H1 (cell line): ENCODE measurements at regions not wholly inside any gene's neighbourhood (a gene's known extent, or its start where the extent isn't known, plus 50 kb on each side); places are given as distances from the start of the nearest gene placed in this dataset.

Experiments
- CTCF ChIA-PET: fragments of 300-600 bp; sonication (Branson Sonifier 250); formaldehyde crosslinking; loops from one replicate; lab custom pipeline; 2021; ENCODE audit not compliant: partially characterized antibody; lab: Charles Lee
- POLR2A ChIA-PET: fragments of 300-600 bp; sonication (Branson Sonifier 250); formaldehyde crosslinking; loops from one replicate; lab custom pipeline; 2021; ENCODE audit warnings: inconsistent platforms; ENCODE audit not compliant: partially characterized antibody; lab: Charles Lee
- DNase-seq, 2 experiments: peaks; one replicate each; pipeline versions ENCODE4 v3.0.0 to v3.0.0-alpha.2; 2010 to 2022; ENCODE audit warnings: low spot score in 2 of 2, low read depth in 1 of 2, mixed read lengths in 1 of 2
- FAIRE-seq: peaks from 2 replicates; lab custom pipeline; 2011; peaks lifted over from hg19 to GRCh38; lab: Jason Lieb, UNC
- H2AFZ ChIP-seq: 2 replicates; pipeline ENCODE4 v1.8.1; 2012; ENCODE audit warnings: low read length, inconsistent platforms
- H2AK5ac ChIP-seq: 2 replicates; pipeline ENCODE4 v1.6.1; 2013; ENCODE audit warnings: low read depth, low read length
- H2BK120ac ChIP-seq: replicated peaks from 2 replicates; pipeline ENCODE3; 2013; ENCODE audit warnings: low read depth, low read length, inconsistent platforms
- H2BK12ac ChIP-seq: 2 replicates; pipeline ENCODE4 v1.6.1; 2013; ENCODE audit warnings: low read depth, low read length
- H2BK15ac ChIP-seq: 2 replicates; pipeline ENCODE4 v1.6.1; 2013; ENCODE audit warnings: low read length
- H2BK20ac ChIP-seq: 2 replicates; pipeline ENCODE4 v1.6.1; 2013; ENCODE audit warnings: low read length
- H2BK5ac ChIP-seq: 2 replicates; pipeline ENCODE4 v1.6.1; 2013; ENCODE audit warnings: low read depth, low read length
- H3K14ac ChIP-seq: 2 replicates; pipeline ENCODE4 v1.6.1; 2013; ENCODE audit warnings: inconsistent platforms; ENCODE audit not compliant: insufficient read length
- H3K18ac ChIP-seq: 2 replicates; pipeline ENCODE4 v1.6.1; 2013; ENCODE audit warnings: low read length; ENCODE audit errors: extremely low read depth
- H3K23ac ChIP-seq: 2 replicates; pipeline ENCODE4 v1.6.1; 2013; ENCODE audit warnings: inconsistent platforms; ENCODE audit not compliant: insufficient read length
- H3K23me2 ChIP-seq: 2 replicates; pipeline ENCODE4 v1.6.1; 2013; ENCODE audit warnings: low read depth, low read length
- H3K27ac ChIP-seq: 2 replicates; pipeline ENCODE4 v1.6.1; 2011; ENCODE audit warnings: low read depth, low read length, inconsistent platforms
- H3K27me3 ChIP-seq, 4 experiments: replicated peaks in 1 of 4; 1 replicate in 1 of 4; 2 replicates in 3 of 4; pipeline versions ENCODE4 v1.6.1 to v1.8.1; 2011 to 2013; ENCODE audit warnings: low read length in 3 of 4, mild to moderate bottlenecking in 3 of 4, inconsistent platforms in 2 of 4, mixed read lengths in 2 of 4, moderate library complexity in 1 of 4; ENCODE audit not compliant: control insufficient read depth in 3 of 4, insufficient read depth in 3 of 4; ENCODE audit errors: extremely low read depth in 1 of 4
- H3K36me3 ChIP-seq, 4 experiments: 2 replicates each; pipeline versions ENCODE4 v1.6.1 to v1.8.1; 2011 to 2013; ENCODE audit warnings: mild to moderate bottlenecking in 4 of 4, low read length in 3 of 4, moderate library complexity in 2 of 4, control low read depth in 1 of 4, inconsistent platforms in 1 of 4; ENCODE audit not compliant: insufficient read depth in 4 of 4, control insufficient read depth in 2 of 4
- H3K4ac ChIP-seq: replicated peaks from 2 replicates; pipeline ENCODE3; 2013; ENCODE audit warnings: low read length, low read depth, mixed read lengths, inconsistent platforms; ENCODE audit not compliant: insufficient read length
- H3K4me1 ChIP-seq, 4 experiments: replicated peaks in 1 of 4; 1 replicate in 1 of 4; 2 replicates in 3 of 4; pipeline versions ENCODE4 v1.6.1 to v1.8.1; 2011 to 2013; ENCODE audit warnings: low read length in 3 of 4, inconsistent platforms in 2 of 4, mixed read lengths in 1 of 4; ENCODE audit not compliant: insufficient read depth in 4 of 4, control insufficient read depth in 3 of 4
- H3K4me2 ChIP-seq, 2 experiments: 2 replicates each; pipeline versions ENCODE4 v1.6.1 to v1.8.1; 2011 to 2013; ENCODE audit warnings: low read depth in 2 of 2, low read length in 2 of 2, control low read depth in 1 of 2, inconsistent platforms in 1 of 2, mild to moderate bottlenecking in 1 of 2; ENCODE audit not compliant: insufficient read depth in 1 of 2
- H3K4me3 ChIP-seq, 4 experiments: fragments of 200-600, 300-600 bp in 1 of 4; sonication (generic), shearing (Covaris generic), sonication (Bioruptor Twin) in 1 of 4; 2 replicates each; pipeline versions ENCODE4 v1.5.1 to v1.8.1; 2011 to 2016; ENCODE audit warnings: low read length in 4 of 4, low read depth in 3 of 4, control low read depth in 2 of 4, inconsistent platforms in 2 of 4, mild to moderate bottlenecking in 2 of 4, mixed read lengths in 1 of 4, moderate library complexity in 1 of 4; ENCODE audit not compliant: insufficient read depth in 2 of 4; ENCODE audit errors: extremely low read depth in 1 of 4
- H3K56ac ChIP-seq: replicated peaks from 2 replicates; pipeline ENCODE3; 2013; ENCODE audit warnings: low read depth, mild to moderate bottlenecking, mixed read lengths, low read length, inconsistent platforms; ENCODE audit not compliant: insufficient read length
- H3K79me1 ChIP-seq: 2 replicates; pipeline ENCODE4 v1.6.1; 2013; ENCODE audit warnings: low read depth, low read length, control low read depth
- H3K79me2 ChIP-seq, 2 experiments: 2 replicates each; pipeline versions ENCODE4 v1.6.1 to v1.8.1; 2012 to 2013; ENCODE audit warnings: low read length in 2 of 2, mild to moderate bottlenecking in 2 of 2, inconsistent platforms in 1 of 2; ENCODE audit not compliant: insufficient read depth in 2 of 2, control insufficient read depth in 1 of 2
- H3K9ac ChIP-seq, 4 experiments: replicated peaks in 1 of 4; 1 replicate in 1 of 4; 2 replicates in 3 of 4; pipeline versions ENCODE4 v1.6.1 to v1.8.1; 2011 to 2013; ENCODE audit warnings: low read depth in 3 of 4, low read length in 3 of 4, control low read depth in 2 of 4, mild to moderate bottlenecking in 2 of 4, moderate library complexity in 2 of 4, inconsistent platforms in 1 of 4; ENCODE audit errors: extremely low read depth in 1 of 4
- H3K9me3 ChIP-seq, 2 experiments: 2 replicates each; pipeline versions ENCODE4 v1.6.1 to v1.8.1; 2012 to 2013; ENCODE audit warnings: mild to moderate bottlenecking in 2 of 2, moderate library complexity in 2 of 2, control low read depth in 1 of 2, inconsistent platforms in 1 of 2, low read depth in 1 of 2, low read length in 1 of 2, mixed read lengths in 1 of 2; ENCODE audit not compliant: insufficient read depth in 2 of 2
- H4K20me1 ChIP-seq, 2 experiments: replicated peaks in 1 of 2; 2 replicates each; pipeline versions ENCODE3 to v1.8.1; 2011 to 2013; ENCODE audit warnings: inconsistent platforms in 2 of 2, low read length in 2 of 2, mild to moderate bottlenecking in 1 of 2; ENCODE audit not compliant: insufficient read depth in 2 of 2, control insufficient read depth in 1 of 2
- H4K5ac ChIP-seq: 2 replicates; pipeline ENCODE4 v1.6.1; 2013; ENCODE audit warnings: low read length, low read depth, mixed read lengths, inconsistent platforms; ENCODE audit not compliant: insufficient read length
- H4K8ac ChIP-seq: 2 replicates; pipeline ENCODE4 v1.8.0; 2013; ENCODE audit warnings: mild to moderate bottlenecking, moderate library complexity, low read length, inconsistent platforms; ENCODE audit not compliant: insufficient read depth; ENCODE audit errors: extremely low read depth
- H4K91ac ChIP-seq: replicated peaks from 2 replicates; pipeline ENCODE3; 2013; ENCODE audit warnings: low read length, mixed read lengths, inconsistent platforms; ENCODE audit not compliant: insufficient read length
- HDAC2 ChIP-seq, 2 experiments: fragments of 300-600 bp in 1 of 2; sonication (generic) in 1 of 2; IDR thresholded peaks; 2 replicates each; pipeline ENCODE4 v1.6.1; 2011 to 2012; ENCODE audit warnings: low read depth in 2 of 2, low read length in 2 of 2, mild to moderate bottlenecking in 2 of 2, moderate library complexity in 2 of 2, borderline replicate concordance in 1 of 2, inconsistent platforms in 1 of 2
- JUN ChIP-seq: IDR thresholded peaks from 2 replicates; pipeline ENCODE4 v1.6.1; 2011; ENCODE audit warnings: low read depth, mild to moderate bottlenecking, improper control_type of control experiment, low read length
- WGBS, 2 experiments: shearing (Covaris generic) in 1 of 2; methylation state at CpG; one replicate each; pipeline versions ENCODE4 v1.1.6 to v1.1.7; 2013 to 2015; ENCODE audit warnings: low lambda C conversion rate in 2 of 2, mixed read lengths in 2 of 2, inconsistent platforms in 1 of 2, low coverage in 1 of 2, missing lambda C conversion rate in 1 of 2; ENCODE audit not compliant: insufficient replicate concordance in 2 of 2, insufficient coverage in 1 of 2, insufficient read length in 1 of 2; ENCODE audit errors: extremely low coverage in 1 of 2, missing lambda C conversion rate in 1 of 2; 5-methylcytosine and 5-hydroxymethylcytosine counted together

DNA sequence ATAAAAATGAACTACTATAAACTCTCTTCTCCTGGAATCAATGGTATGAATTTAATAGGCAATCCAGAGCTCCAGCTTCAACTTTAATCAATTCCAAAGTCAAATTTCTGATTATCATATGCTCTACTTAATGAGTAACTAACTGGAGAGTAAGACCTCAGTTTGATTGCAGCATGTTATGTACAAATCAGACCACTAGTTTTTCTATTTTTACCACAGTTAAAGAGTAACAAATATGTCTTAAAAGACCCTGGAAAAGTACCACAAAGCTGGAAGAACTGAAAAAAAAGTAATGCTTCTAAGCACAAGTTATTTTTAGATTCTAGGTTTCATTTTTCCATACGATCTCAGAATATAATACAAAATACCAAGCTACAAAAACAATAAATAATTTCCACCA, 56.0 kb upstream of the TNKS2 start:
- Histone ChIP-seq H3K4ac (no peak overlapping the region), H3K27me3 (no peaks in the 10 kb centered on the region), H3K79me1 (no peaks in the 10 kb centered on the region), H3K4me2 (no peak overlapping the region), H4K5ac (no peak overlapping the region), H2BK120ac (no peak overlapping the region), H3K56ac (no peak overlapping the region), H2AK5ac (no peak overlapping the region), H3K9me3 (no peaks in the 10 kb centered on the region), H3K9ac (no peak overlapping the region), H3K18ac (no peak overlapping the region), H3K4me3 (no peak overlapping the region), H3K27ac (no peak overlapping the region), H3K23me2 (no peaks in the 10 kb centered on the region), H2BK15ac (no peak overlapping the region), H3K14ac (no peak overlapping the region), H2AFZ (no peak overlapping the region), H2BK5ac (no peak overlapping the region), H2BK12ac (no peak overlapping the region), H3K36me3 (no peaks in the 10 kb centered on the region), H4K8ac (no peak overlapping the region), H4K91ac (no peak overlapping the region), H3K79me2 (no peaks in the 10 kb centered on the region), H2BK20ac (no peak overlapping the region), H3K23ac (no peak overlapping the region), H3K4me1 (peaks cover 0 to 4% (median 1%) of the 10 kb centered on the region in 4 experiments; a peak in 1 of 7 replicates), H4K20me1 (no peaks in the 10 kb centered on the region)
- DNase-seq (no peak), FAIRE-seq (no peak)
- TF ChIP-seq JUN (no peak), HDAC2 (IDR thresholded peaks at IDR 0.05; ENCODE audit: borderline replicate concordance in 1 of 2, low read depth in 2 of 2, low read length in 2 of 2) (no peak)
- ChIA-PET POLR2A (no interaction called here), CTCF (interaction anchor here (0.7 to 1.7 kb wide), 4 partner anchors 9 to 107 kb away, joined by 3 to 7 read pairs (median 3); no protein-coding TSS in a partner anchor)
- 47% methylated on average over 1 of the region's 1 CpG; no CpG with 5 or more reads in 1 of the 2 experiments for WGBS, 2 experiments
